Omental fat pad (tissue), 3 donors: ENCODE measurements at regions not wholly inside any gene's neighbourhood (a gene's known extent, or its start where the extent isn't known, plus 50 kb on each side); places are given as distances from the start of the nearest gene placed in this dataset.

Source experiments
- ATAC-seq: fragments of 150-250 bp; one replicate; pipeline ENCODE4 v1.9.1; 2016; ENCODE audit warnings: mild to moderate bottlenecking, moderate library complexity; ENCODE audit not compliant: low FRiP score
- DNase-seq: peaks from one replicate; pipeline ENCODE4 v3.0.0-alpha.2; 2019; ENCODE audit warnings: low spot score
- CTCF ChIP-seq, 3 donors: fragments of 450-650 bp; IDR thresholded peaks; one replicate each; pipeline ENCODE4 v1.5.1; 2016 to 2017; ENCODE audit warnings: antibody characterized with exemption in 3 of 3, mild to moderate bottlenecking in 3 of 3, moderate library complexity in 2 of 3

GRCh38 chr20:51202304-51202703 lies 179.4 kb upstream of the KCNG1 start:
- no peak for TF ChIP-seq CTCF (IDR thresholded peaks at IDR 0.05)
- DNase-seq (no peak), ATAC-seq (no peak)

GRCh38 chr20:51199920-51200319 lies 177.0 kb upstream of the KCNG1 start:
- ATAC-seq (no peak), DNase-seq (no peak)
- no peak for TF ChIP-seq CTCF (IDR thresholded peaks at IDR 0.05)

GRCh38 chr20:51198876-51199523 lies 176.1 kb upstream of the KCNG1 start:
- no peak for ATAC-seq
- no peak for DNase-seq
- no peak for TF ChIP-seq CTCF (IDR thresholded peaks at IDR 0.05)

GRCh38 chr20:51198238-51198637 lies 175.3 kb upstream of the KCNG1 start:
- no peak for DNase-seq
- TF ChIP-seq CTCF (IDR thresholded peaks at IDR 0.05): no peak

GRCh38 chr20:51196991-51197651 lies 174.2 kb upstream of the KCNG1 start:
- DNase-seq (no peak), ATAC-seq (no peak)

More at GRCh38 chr20:51198238-51198637, 175.3 kb upstream of the KCNG1 start:
- no peak for ATAC-seq

GRCh38 chr20:51195990-51196389 lies 173.1 kb upstream of the KCNG1 start:
- ATAC-seq (no peak), DNase-seq (no peak)
- TF ChIP-seq CTCF (IDR thresholded peaks at IDR 0.05): no peak

More at GRCh38 chr20:51196991-51197651, 174.2 kb upstream of the KCNG1 start:
- TF ChIP-seq CTCF (IDR thresholded peaks at IDR 0.05): no peak

- DNase-seq (no peak), ATAC-seq (no peak)
- no peak for TF ChIP-seq CTCF (IDR thresholded peaks at IDR 0.05)
These were observed 172.6 kb upstream of the KCNG1 start for GRCh38 chr20:51195419-51195901.
